Brain microvascular endothelial cell (primary cell): ENCODE measurements at regions not wholly inside any gene's neighbourhood (a gene's known extent, or its start where the extent isn't known, plus 50 kb on each side); places are given as distances from the start of the nearest gene placed in this dataset.
A peak's percentile ranks its signal among the peaks of the same experiment; 100 is the strongest.

Source experiments
- DNase-seq: peaks from one replicate; pipeline ENCODE4 v3.0.0-alpha.2; 2020
- H3K27ac ChIP-seq: fragments of 250-450 bp; sonication (Bioruptor Pico); 2 replicates; pipeline ENCODE4 v1.5.1; 2020; ENCODE audit warnings: mild to moderate bottlenecking, moderate library complexity
- H3K27me3 ChIP-seq: fragments of 250-450 bp; sonication (Bioruptor Pico); replicated peaks from 2 replicates; pipeline ENCODE4 v1.5.1; 2020; ENCODE audit warnings: mild to moderate bottlenecking
- H3K36me3 ChIP-seq: fragments of 250-450 bp; sonication (Bioruptor Pico); replicated peaks from 2 replicates; pipeline ENCODE4 v1.5.1; 2020; ENCODE audit warnings: mild to moderate bottlenecking
- H3K4me3 ChIP-seq: 2 replicates; pipeline ENCODE4 v1.5.1; 2011; ENCODE audit warnings: low read depth, mild to moderate bottlenecking, control low read depth, low read length, moderate library complexity
- CTCF ChIP-seq: IDR thresholded peaks from 2 replicates; pipeline ENCODE4 v1.5.1; 2011; ENCODE audit warnings: low read depth, mild to moderate bottlenecking, moderate library complexity, low read length, control low read depth, inconsistent platforms; ENCODE audit errors: missing control alignments
- in situ Hi-C: cut with HindIII; loops from 2 replicates; pipeline ENCODE4 v1.10.0; 2017; ENCODE audit warnings: low sequenced_read_pairs, low pct_ligation_motif_present

- in situ Hi-C loops: no loop called here
- no peak overlapping the region for H3K4me3 ChIP-seq
- peak overlapping the region; percentile 65 for H3K27ac ChIP-seq
- DNase-seq: peak; percentile 88
- no peaks in the 10 kb centered on the region for H3K27me3 ChIP-seq
- no peak for TF ChIP-seq CTCF
- no peaks in the 10 kb centered on the region for H3K36me3 ChIP-seq
Measured at GRCh38 chr2:209368914-209369313, 54.9 kb upstream of the MAP2 start.

GRCh38 chr2:209369656-209370055 is 54.2 kb upstream of the MAP2 start:
- H3K4me3 ChIP-seq: no peak overlapping the region
- peak overlapping the region; percentile 65 for H3K27ac ChIP-seq
- in situ Hi-C loops: no loop called here
- no peak for TF ChIP-seq CTCF
- no peaks in the 10 kb centered on the region for H3K27me3 ChIP-seq
- no peaks in the 10 kb centered on the region for H3K36me3 ChIP-seq
- DNase-seq: no peak

- no peaks in the 10 kb centered on the region for H3K27me3 ChIP-seq
- DNase-seq: no peak
- H3K27ac ChIP-seq: no peak overlapping the region
- H3K36me3 ChIP-seq: no peaks in the 10 kb centered on the region
- in situ Hi-C loops: no loop called here
- no peak for TF ChIP-seq CTCF
- no peak overlapping the region for H3K4me3 ChIP-seq
Measured at GRCh38 chr2:209371407-209371806, 52.4 kb upstream of the MAP2 start.
